ENCODE measurements at regions not wholly inside any gene's neighbourhood (a gene's known extent, or its start where the extent isn't known, plus 50 kb on each side); places are given as distances from the start of the nearest gene placed in this dataset.

GRCh38 chr3:102161384-102162006, 273.3 kb upstream of the ZPLD1 start:
- no peak for DNase-seq

- no peak for DNase-seq
Measured at GRCh38 chr3:102162251-102162650, 272.6 kb upstream of the ZPLD1 start.

GRCh38 chr3:102163039-102163817, 271.6 kb upstream of the ZPLD1 start:
- DNase-seq = no peak

GRCh38 chr3:102163818-102164154, 271.0 kb upstream of the ZPLD1 start:
- DNase-seq = no peak

- DNase-seq = no peak
Measured at GRCh38 chr3:102165367-102165766, 269.4 kb upstream of the ZPLD1 start.

GRCh38 chr3:102169915-102170479, 264.8 kb upstream of the ZPLD1 start:
- DNase-seq = no peak

- no peak for DNase-seq
Measured at GRCh38 chr3:102170545-102170944, 264.3 kb upstream of the ZPLD1 start.

GRCh38 chr3:102174312-102174712, 260.5 kb upstream of the ZPLD1 start:
- no peak for DNase-seq

- no peak for DNase-seq
Measured at GRCh38 chr3:102174832-102175374, 259.9 kb upstream of the ZPLD1 start.

GRCh38 chr3:102176333-102177050, 258.3 kb upstream of the ZPLD1 start:
- no peak for DNase-seq

GRCh38 chr3:102177075-102177755, 257.6 kb upstream of the ZPLD1 start:
- no peak for DNase-seq

GRCh38 chr3:102178817-102179216, 256.0 kb upstream of the ZPLD1 start:
- no peak for DNase-seq

- no peak for DNase-seq
Measured at GRCh38 chr3:102179326-102180177, 255.3 kb upstream of the ZPLD1 start.

- no peak for DNase-seq
Measured at GRCh38 chr3:102180280-102180931, 254.4 kb upstream of the ZPLD1 start.

- no peak for DNase-seq
Measured at GRCh38 chr3:102181175-102181920, 253.5 kb upstream of the ZPLD1 start.

GRCh38 chr3:102182162-102182561, 252.7 kb upstream of the ZPLD1 start:
- DNase-seq = no peak

- no peak for DNase-seq
Measured at GRCh38 chr3:102183186-102183585, 251.6 kb upstream of the ZPLD1 start.

- no peak for DNase-seq
Measured at GRCh38 chr3:102183623-102184022, 251.2 kb upstream of the ZPLD1 start.

- no peak for DNase-seq
Measured at GRCh38 chr3:102189541-102189940, 245.3 kb upstream of the ZPLD1 start.

GRCh38 chr3:102189956-102190723, 244.7 kb upstream of the ZPLD1 start:
- DNase-seq = no peak
